Hematopoietic multipotent progenitor cell treated with erythropoietin and hydrocortisone succinate and interleukin-3 and kit ligand, for 8 days (in vitro differentiated cells): ENCODE measurements at regions not wholly inside any gene's neighbourhood (a gene's known extent, or its start where the extent isn't known, plus 50 kb on each side); places are given as distances from the start of the nearest gene placed in this dataset.
"Not testable (repeated sequence)": the region's sequence is repeated elsewhere in the genome, so short reads cannot be mapped to it uniquely, and the experiment has no call there.

ENCODE experiments used
- DNase-seq: peaks from one replicate; pipeline ENCODE4 v3.0.0-alpha.2; 2015

- DNase-seq = no peak
These were observed 807.7 kb downstream of the MTRR start for GRCh38 chr5:8676695-8677094.

DNA sequence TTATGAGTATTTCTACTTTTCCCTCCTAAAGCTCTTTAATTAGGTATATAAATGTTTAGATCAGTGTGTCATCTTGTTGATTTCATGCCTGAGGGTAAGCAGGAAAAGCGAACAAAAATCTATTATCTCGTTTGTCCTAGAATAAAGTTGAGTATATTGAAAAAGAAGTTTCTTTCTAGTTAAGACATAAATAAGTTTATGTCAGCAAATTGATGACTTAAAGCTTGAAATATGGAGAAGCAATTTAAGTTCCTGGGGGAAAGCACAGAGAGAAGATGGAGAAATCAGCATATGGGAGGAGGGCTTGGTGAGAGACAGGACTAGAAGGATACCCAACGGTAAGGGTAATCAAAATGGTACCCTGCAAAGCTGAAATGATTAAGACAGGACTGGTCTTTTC, 813.4 kb downstream of the MTRR start:
- DNase-seq = no peak

DNA sequence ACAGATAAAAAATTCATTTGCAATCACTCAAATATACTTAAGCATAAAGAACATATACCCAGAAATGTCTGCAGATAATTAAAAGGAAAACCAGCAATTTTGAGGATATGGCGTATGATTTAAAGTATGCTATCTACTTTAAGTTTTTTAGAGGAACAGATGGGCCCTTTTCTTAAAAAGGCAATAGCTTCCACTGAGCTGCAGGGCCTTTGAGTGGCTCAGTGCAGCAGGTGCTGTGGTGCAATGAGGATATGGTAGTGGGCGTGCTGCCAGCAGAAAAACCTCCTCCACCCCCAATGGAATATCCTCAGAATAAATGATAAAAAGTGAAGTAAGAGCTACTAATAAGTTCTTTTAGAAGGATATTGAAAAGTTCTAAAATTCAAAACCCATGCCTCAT, 814.5 kb downstream of the MTRR start:
- no peak for DNase-seq

DNA sequence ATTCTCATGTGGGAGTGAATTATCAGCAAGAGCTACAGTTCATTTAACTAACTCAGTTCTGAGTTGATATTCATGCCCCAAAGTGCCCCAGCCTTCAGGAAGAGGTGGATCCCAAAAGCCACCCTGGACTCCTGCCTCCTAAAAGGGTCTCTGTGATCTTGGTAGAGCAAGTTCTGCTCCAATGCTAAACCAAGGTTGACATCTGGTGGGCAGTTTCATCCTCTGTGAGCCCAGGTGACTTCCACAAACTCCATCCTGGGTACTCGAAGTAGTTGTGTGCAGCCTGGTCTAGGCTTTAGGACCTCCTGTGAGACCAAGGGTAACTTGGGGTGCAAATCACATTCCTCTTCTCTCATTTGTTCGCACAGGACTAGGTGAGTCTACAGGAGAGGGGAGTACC, 816.8 kb downstream of the MTRR start:
- no peak for DNase-seq

GRCh38 chr5:8686707-8687106, 817.8 kb downstream of the MTRR start:
- no peak for DNase-seq

- no peak for DNase-seq
These were observed 820.8 kb downstream of the MTRR start for GRCh38 chr5:8689773-8690172.

DNA sequence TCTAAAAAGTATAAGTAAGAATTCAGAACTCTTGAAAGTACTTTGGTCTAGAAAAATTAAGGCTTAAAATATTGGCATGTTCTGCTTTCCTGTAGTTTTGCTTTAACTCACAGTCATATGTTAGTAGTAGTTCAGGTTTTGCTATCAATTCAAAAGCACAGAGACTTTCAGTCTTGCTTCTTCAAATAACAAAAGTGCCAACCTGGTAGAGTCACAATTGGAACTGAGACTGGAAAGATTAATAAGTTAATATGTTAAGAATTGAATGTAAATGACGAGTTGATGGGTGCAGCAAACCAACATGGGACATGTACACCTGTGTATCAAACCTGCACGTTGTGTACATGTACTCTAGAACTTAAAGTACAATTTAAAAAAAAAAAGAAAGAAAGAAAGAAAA, 822.3 kb downstream of the MTRR start:
- no peak for DNase-seq

DNA sequence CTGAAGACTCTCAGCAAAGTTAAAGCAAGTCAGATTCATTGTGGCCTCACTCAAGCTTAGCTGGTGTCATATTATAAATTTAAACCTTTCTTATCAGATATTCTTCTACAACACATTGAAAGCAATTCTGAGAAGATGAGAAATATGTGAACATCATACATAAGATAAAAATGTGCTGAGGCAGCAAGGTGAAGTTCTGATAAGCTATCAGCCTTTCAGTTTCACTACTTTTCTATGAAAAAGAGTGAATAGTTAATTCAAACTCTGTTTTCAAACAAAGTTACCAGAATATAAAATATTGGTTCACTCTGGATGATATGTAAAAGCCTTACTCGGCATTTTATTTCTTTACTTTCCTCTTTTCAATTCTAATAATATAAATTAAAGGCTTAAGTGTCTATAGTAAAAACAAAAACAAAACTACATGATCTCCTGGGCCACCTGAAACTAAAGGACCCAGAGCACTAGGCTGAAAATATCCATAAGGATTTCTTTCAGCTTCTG, 824.4 kb downstream of the MTRR start:
- DNase-seq = no peak

DNA sequence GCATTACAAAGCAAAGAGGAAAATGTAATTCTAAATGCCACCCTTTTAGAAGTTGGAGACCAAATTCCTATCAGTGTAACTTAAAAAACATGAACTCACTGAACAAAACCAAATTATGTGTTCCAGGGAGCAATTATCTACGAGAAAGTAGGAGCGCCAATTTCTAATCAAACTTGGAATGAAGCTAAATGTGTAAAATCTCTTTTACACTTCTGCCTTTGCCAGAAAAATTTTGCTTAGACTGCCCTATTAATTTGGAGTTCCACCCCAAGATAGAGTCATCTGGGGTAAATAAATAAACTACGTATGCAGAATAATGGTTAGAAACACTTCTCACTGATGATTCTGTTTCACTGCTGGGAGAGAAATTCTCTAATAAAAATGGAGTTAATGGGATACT, 825.6 kb downstream of the MTRR start:
- no peak for DNase-seq

- no peak for DNase-seq
These were observed 827.2 kb downstream of the MTRR start for GRCh38 chr5:8695902-8696845.

- no peak for DNase-seq
These were observed 831.3 kb downstream of the MTRR start for GRCh38 chr5:8700222-8700621.

DNA sequence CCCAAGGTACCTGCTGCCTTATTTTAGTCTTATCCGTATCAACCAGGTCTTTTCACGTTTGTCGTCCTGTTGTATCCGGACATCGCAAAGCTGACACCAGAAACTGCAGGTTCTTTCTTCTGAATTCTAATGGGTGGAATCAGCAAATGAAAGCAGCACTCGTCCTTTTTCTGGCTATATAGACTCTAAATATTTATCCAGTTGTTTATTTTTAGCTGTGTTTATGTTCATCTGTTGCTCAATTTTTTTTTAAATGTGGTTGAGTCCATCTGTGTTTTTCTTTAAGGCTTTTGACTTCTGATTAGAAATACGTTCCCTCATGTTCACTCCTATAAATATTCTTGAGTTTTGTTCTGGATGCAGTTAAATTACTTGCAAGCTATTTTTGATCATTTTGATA, 831.7 kb downstream of the MTRR start:
- no peak for DNase-seq

- DNase-seq = no peak
These were observed 832.3 kb downstream of the MTRR start for GRCh38 chr5:8701251-8701650.

DNA sequence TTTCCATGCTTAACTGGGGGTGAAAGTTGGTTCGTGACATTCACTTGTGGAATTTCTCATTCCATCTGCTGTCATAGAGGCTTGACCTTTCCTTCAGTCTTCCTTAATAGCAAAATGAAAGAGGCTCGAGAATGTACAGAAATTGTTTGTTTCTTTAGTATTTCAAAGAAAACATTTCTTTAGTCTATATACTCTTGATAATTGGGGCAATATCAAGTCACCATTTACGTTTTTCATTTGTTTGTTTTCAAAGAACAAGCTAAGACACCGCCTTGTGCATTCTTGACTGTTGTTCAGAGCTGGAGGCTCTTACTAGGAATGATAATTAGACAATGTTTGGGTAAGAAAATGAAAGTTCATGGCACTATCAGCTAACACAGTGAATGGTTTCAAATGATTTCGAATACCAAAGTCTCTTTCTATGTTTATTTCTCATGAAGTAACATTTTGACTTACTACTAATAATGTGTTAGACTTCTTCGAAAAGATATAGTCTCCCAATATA, 835.4 kb downstream of the SEMA5A start:
- DNase-seq = no peak

- no peak for DNase-seq
These were observed 831.7 kb downstream of the SEMA5A start for GRCh38 chr5:8714198-8714597.

DNA sequence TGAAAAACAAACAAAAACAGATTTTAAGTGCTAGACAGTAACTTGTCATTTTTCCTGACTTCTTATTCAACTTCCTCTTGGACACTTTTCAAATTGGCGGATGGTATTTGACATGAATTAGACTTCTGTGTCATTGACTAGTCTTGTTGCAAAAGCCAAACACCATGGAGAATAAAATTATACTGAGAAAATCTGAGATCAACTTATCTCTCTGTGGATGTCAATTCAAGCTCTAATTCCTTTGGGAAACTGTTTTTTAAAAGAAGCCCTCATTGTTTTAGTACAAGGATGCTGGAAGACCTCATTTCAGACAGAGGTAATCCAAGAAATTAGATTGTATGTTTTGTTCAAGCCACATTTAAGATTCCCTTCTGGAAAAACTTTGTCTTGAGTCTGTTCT, 831.0 kb downstream of the SEMA5A start:
- no peak for DNase-seq

- DNase-seq = no peak
These were observed 826.1 kb downstream of the SEMA5A start for GRCh38 chr5:8719796-8720195.

DNA sequence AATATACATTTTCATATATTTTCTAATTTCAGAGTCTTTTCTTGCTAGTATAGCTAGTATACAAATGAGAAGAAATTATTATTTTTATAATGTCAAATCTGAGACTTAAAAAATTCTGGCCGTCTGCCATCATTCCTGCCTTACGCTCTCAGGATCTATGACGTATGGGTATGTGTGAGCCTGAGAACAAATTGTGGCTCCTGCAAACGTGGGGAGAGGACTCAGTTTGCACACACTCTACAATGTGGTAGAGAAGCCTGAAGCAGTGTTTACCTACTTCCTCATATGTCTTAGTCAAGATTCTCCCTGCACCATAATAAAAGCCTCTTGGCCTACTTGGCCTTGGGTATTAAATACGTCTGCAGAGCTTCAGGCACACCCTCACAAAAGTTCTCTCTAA, 825.4 kb downstream of the SEMA5A start:
- no peak for DNase-seq

- no peak for DNase-seq
These were observed 824.3 kb downstream of the SEMA5A start for GRCh38 chr5:8721536-8721935.

DNA sequence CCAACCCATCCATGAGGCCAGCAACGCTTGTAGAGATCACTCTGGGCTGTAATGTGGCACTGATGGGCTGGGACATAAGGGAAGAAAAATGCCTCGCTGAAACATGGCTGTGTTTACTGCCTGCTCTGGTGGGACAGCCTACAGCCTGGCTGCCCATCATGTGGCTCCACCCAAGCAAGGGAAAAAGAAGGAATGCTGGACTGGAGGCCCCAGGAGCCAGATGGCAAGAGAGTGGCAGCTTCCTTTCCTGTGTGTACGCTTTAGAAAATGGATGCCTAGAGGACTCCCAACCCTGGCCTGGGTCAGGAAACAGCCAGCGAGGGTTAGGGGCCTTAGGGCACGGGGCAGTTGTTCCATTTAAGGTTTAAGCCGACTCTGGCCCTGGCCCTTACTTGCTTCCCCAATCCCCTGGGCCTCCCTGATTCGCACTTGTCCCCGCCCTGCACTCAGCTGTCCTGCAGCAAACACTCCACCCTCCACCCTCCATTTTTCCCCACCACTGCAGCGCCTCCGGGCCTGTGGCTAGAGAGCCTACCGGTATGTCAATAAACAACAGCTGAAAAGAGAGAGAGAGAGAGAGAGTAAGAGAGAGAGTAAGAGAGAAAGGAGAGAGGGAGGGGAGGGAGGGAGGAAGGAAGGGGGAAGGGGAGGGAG, 819.4 kb downstream of the SEMA5A start:
- no peak for DNase-seq

DNA sequence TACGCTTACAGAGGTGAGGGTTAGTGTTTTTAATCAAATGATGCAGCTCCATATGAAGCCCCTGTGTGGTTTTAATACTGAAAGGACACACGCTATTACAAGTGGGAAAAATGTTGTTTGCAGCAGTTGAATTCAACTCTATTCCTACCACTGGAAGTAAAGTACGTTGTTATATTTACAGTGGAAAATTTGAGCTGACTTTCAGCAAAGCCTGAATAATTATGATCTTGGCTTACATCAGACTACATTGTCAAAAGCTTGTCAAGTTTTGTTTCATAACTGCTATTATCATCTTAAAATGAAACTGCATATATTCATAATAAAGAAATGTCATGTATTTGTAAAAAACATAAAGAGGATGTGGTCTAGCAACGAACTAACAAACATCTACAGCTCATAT, 818.5 kb downstream of the SEMA5A start:
- DNase-seq = no peak

DNA sequence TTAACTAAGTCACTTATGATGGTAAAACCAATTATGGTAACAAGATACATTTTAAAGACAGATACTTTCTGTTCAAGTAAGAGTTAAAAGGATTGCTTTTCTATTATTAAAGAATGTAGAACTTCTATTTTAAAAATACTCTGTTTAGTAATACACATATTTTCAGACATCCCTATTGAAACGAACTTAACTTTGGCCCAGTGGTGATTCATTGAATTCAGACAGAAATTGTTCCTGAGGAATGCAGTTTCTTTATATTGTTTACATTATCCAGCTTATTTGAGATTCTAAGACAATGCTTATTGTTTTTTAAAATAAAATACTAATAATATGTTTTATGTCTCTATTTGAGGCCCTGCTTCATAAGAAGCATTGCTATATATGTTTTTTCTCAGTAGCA, 816.4 kb downstream of the SEMA5A start:
- DNase-seq = no peak

GRCh38 chr5:8730194-8730593, 815.7 kb downstream of the SEMA5A start:
- no peak for DNase-seq

GRCh38 chr5:8731110-8731509, 814.8 kb downstream of the SEMA5A start:
- DNase-seq = not testable (repeated sequence)
